Activated T-helper 17 cell treated with anti-CD3 and anti-CD28 coated beads, Interleukin-2, amount 50 U/mL, for 72 hours (primary cell): ENCODE measurements at regions not wholly inside any gene's neighbourhood (a gene's known extent, or its start where the extent isn't known, plus 50 kb on each side); places are given as distances from the start of the nearest gene placed in this dataset.

Source experiments
- ATAC-seq: fragments of 150-1000 bp; cut with Tn5 transposase; replicated peaks from 2 replicates; pipeline ENCODE4 v1.10.0; 2021; ENCODE audit warnings: mild to moderate bottlenecking, moderate library complexity
- H3K27ac Mint-ChIP-seq: one replicate; pipeline ENCODE4 v1.8.0; 2022; ENCODE audit warnings: mixed read lengths
- H3K27me3 Mint-ChIP-seq: one replicate; pipeline ENCODE4 v1.8.0; 2022; ENCODE audit warnings: mixed read lengths
- H3K36me3 Mint-ChIP-seq: one replicate; pipeline ENCODE4 v1.8.0; 2022; ENCODE audit warnings: low read depth, mild to moderate bottlenecking, mixed read lengths
- H3K4me1 Mint-ChIP-seq: one replicate; pipeline ENCODE4 v1.8.0; 2022; ENCODE audit warnings: mixed read lengths
- H3K4me3 Mint-ChIP-seq: one replicate; pipeline ENCODE4 v1.8.0; 2022; ENCODE audit warnings: mild to moderate bottlenecking, mixed read lengths
- H3K9me3 Mint-ChIP-seq: one replicate; pipeline ENCODE4 v1.8.0; 2022; ENCODE audit warnings: mixed read lengths

DNA sequence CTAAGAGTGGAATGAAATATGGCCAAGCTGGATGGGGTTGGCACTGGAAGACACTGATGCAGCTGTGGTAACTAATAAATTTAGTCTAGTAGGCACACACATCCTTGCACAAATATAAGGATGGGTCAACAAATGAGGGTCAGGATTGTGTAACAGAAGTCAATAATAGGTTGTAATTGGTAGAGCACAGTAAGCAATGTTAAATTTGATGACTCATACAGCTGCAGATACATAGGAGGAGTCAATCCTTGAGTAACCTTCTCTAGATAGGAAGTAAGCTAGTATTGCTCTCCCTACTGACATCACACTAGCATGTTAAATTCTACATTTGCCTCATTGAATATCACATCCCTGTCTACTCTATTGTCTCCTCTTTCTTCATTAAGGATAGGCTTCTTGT lies 332.1 kb downstream of the PTPRC start:
- no peak overlapping the region for H3K4me3 Mint-ChIP-seq
- no peaks in the 10 kb centered on the region for H3K27me3 Mint-ChIP-seq
- peak; percentile 37 for ATAC-seq
- no peaks in the 10 kb centered on the region for H3K4me1 Mint-ChIP-seq
- no peak overlapping the region for H3K27ac Mint-ChIP-seq
- H3K9me3 Mint-ChIP-seq = no peaks in the 10 kb centered on the region
- H3K36me3 Mint-ChIP-seq = no peaks in the 10 kb centered on the region

DNA sequence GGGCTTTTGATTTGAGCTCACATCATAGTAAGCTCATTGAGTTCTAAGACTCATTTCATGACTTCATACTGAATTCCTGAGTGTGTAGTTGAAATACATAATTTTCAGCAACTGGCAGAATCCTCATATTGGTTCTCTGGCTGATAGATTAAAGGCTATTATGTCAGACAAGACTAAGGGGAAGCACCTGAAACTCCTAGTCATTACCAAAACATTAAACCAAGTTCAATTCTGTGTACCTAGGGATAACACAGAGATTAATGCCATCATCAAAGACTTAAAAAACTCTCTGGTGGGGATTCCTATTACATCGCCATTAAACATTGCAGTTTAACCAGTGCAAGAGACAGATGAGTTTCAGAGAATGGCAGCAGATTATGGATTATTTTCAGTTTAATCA lies 339.1 kb downstream of the PTPRC start:
- peak; percentile 56 for ATAC-seq
- Mint-ChIP-seq H3K9me3 (no peaks in the 10 kb centered on the region), H3K36me3 (no peaks in the 10 kb centered on the region), H3K4me1 (no peaks in the 10 kb centered on the region), H3K4me3 (no peak overlapping the region), H3K27ac (no peak overlapping the region), H3K27me3 (no peaks in the 10 kb centered on the region)

DNA sequence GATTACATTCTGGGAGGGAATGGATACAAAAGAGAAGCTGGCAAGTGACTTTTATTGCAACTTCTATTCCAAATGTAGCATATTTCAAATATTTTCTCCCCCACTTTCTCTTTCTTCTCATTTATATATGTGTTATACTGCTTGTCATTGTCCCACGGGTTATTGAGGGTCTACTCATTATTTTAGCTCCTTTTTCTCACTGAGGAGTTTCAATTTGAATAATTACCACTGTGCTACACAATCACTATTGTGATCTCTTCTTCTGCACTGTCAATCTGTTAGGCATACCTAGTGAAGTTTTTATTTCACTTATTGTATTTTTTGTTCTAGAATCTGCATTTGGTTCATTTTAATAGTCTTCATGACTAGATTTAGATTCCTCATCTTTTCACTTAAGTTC lies 339.7 kb downstream of the PTPRC start:
- ATAC-seq = peak; percentile 37
- H3K27me3 Mint-ChIP-seq = no peaks in the 10 kb centered on the region

DNA sequence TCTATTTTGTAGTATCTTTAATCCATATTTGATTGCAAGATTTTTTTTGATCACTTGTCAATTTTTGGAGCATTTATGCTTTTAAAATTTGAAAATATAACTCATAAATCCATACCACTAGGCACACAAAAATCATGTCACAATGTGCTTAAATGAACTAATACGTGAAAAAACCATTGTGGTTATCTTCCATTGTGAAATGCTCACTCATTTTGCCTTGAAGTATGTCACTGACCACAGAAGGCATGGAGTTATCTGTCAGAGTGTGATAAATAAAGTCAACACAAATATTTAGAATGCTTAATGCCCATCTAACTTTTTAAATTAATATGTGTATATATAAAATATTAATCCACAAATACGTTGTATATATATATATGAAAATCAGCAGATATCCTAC lies 347.2 kb downstream of the PTPRC start:
- no peaks in the 10 kb centered on the region for H3K27me3 Mint-ChIP-seq
- H3K4me1 Mint-ChIP-seq = no peaks in the 10 kb centered on the region
- ATAC-seq = no peak
- H3K4me3 Mint-ChIP-seq = no peak overlapping the region
- no peaks in the 10 kb centered on the region for H3K36me3 Mint-ChIP-seq
- H3K9me3 Mint-ChIP-seq = no peaks in the 10 kb centered on the region
- H3K27ac Mint-ChIP-seq = no peak overlapping the region

More for the DNA sequence above, 339.7 kb downstream of the PTPRC start:
- no peak overlapping the region for H3K27ac Mint-ChIP-seq
- no peaks in the 10 kb centered on the region for H3K4me1 Mint-ChIP-seq
- no peaks in the 10 kb centered on the region for H3K36me3 Mint-ChIP-seq
- no peak overlapping the region for H3K4me3 Mint-ChIP-seq
- H3K9me3 Mint-ChIP-seq = no peaks in the 10 kb centered on the region

DNA sequence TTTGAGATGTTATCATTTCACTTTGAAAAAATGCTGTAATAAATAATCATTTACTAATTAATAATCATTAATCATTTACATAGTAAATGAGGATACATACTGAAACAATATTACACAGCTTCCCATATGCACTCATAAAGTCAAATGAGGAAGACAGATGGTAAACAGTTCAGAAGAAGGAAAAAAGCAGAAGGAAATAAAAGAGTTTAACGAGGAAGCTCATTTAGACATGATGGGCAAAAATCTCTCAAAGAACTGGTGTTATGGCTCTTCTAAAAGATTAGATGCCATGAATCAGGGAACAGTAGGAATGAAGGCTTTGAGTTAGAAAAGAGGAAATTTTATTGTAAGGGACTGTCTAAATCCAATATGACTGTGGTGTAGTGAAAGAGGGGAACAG lies 347.6 kb downstream of the PTPRC start:
- Mint-ChIP-seq H3K27ac (no peak overlapping the region), H3K36me3 (no peaks in the 10 kb centered on the region), H3K4me3 (no peak overlapping the region), H3K4me1 (no peaks in the 10 kb centered on the region), H3K9me3 (no peaks in the 10 kb centered on the region), H3K27me3 (no peaks in the 10 kb centered on the region)
- no peak for ATAC-seq

DNA sequence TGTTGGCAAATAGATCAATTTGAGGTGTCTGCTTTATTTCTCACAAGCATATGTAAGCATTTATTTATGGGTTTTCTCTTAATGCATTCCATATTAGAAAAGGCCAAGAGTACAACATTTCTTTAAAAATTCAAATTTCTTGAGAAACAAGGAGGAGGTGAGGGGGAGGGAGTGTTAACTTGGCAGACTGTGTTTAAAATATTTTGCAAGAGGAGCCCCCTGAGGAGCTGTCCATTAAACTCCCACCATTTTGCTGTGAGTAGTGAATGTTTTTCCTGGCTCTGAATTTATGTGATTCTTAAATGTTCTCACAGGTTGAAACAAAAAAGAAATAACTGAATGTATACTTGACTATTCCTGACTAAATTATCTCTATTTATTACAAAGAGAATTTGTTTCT lies 363.8 kb downstream of the PTPRC start:
- no peak for ATAC-seq
- no peak overlapping the region for H3K4me3 Mint-ChIP-seq
- no peaks in the 10 kb centered on the region for H3K4me1 Mint-ChIP-seq
- no peak overlapping the region for H3K27ac Mint-ChIP-seq
- no peaks in the 10 kb centered on the region for H3K36me3 Mint-ChIP-seq
- H3K9me3 Mint-ChIP-seq = no peaks in the 10 kb centered on the region
- no peaks in the 10 kb centered on the region for H3K27me3 Mint-ChIP-seq

DNA sequence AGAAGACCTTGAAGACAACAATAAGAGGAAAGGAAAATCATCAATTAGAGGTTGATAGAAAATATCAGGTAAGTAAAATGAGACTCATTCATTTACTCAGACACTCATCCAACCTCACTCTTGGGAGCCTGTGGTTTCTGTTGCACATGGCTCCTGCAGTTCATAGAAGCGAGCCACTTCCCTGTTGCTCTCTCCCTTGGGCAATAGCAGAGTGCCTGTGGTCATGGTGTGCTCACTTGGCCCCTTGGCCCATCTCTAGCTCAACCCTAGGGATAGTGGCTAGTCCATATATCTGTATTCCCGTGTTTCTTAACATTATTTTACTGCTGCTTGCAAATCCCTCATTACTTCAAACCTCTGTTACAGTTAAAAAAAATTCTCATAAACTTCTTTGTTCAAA lies 368.6 kb downstream of the PTPRC start:
- no peak overlapping the region for H3K4me3 Mint-ChIP-seq
- no peaks in the 10 kb centered on the region for H3K36me3 Mint-ChIP-seq
- peaks cover 5% of the 10 kb centered on the region for H3K4me1 Mint-ChIP-seq
- peaks cover 3% of the 10 kb centered on the region for H3K27me3 Mint-ChIP-seq
- H3K27ac Mint-ChIP-seq = no peak overlapping the region
- no peak for ATAC-seq
- H3K9me3 Mint-ChIP-seq = no peaks in the 10 kb centered on the region

DNA sequence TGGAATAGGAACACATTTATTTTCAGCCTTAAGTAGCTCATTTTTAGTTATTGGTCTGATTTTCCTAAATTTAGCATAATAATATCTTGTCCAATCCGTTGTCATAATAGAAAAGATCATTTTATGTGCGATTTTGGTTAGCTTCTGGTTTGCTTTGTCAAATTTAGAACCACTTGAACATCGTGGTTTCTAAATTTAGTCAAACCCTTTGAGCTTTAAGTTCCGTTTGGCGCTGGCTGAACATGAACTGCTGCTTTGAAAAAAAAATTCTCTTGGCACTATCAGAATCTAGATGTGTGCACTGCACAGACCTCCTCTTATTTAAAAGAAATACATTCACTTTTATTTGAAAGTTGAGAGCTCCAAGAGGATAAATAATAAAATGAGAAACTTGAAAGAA lies 370.6 kb downstream of the PTPRC start:
- H3K27me3 Mint-ChIP-seq = peaks cover 3% of the 10 kb centered on the region
- H3K27ac Mint-ChIP-seq = no peak overlapping the region
- peak; percentile 46 for ATAC-seq
- H3K36me3 Mint-ChIP-seq = no peaks in the 10 kb centered on the region
- H3K9me3 Mint-ChIP-seq = no peaks in the 10 kb centered on the region
- peaks cover 5% of the 10 kb centered on the region for H3K4me1 Mint-ChIP-seq
- no peak overlapping the region for H3K4me3 Mint-ChIP-seq

DNA sequence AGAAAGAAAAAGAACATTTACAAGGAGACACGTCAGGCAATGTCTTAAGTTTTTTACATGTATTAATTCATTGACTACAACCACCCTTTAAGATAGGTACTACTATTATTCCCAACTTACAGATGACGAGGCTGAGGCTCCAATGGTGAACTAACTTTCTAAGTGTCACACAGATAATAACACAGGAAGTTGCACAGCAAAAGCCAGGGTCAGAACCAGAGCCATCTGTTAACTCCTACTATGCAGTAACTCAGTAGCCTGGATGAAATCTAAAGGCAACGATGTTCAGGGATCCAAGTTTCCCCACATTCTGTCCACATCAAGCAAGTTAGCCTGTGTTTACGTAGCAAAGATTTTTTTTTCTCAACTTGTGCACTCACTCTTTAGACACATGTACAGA lies 371.7 kb downstream of the PTPRC start:
- ATAC-seq = no peak
- Mint-ChIP-seq H3K27me3 (peaks cover 3% of the 10 kb centered on the region), H3K27ac (no peak overlapping the region), H3K4me1 (peaks cover 5% of the 10 kb centered on the region), H3K9me3 (no peaks in the 10 kb centered on the region), H3K36me3 (no peaks in the 10 kb centered on the region), H3K4me3 (no peak overlapping the region)

DNA sequence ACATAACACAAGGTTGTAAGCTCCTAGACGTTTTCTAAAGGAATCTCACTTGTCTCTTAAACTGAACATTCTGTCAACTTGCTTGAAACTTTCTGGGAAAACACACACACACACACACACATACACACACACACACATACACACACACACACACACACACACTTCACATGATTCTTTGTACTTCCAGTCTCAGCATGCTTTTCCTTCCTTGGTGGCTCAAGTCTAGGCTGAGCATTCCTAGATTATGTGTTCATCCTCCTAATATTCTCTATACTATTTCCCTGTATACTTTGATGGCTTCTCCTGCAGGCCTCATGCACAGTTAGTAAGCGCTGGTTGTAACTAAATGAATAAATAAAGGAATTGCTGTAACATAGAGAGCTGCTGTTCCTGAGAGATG lies 372.1 kb downstream of the PTPRC start:
- Mint-ChIP-seq H3K36me3 (no peaks in the 10 kb centered on the region), H3K4me3 (no peak overlapping the region), H3K27ac (no peak overlapping the region), H3K27me3 (peaks cover 3% of the 10 kb centered on the region), H3K9me3 (no peaks in the 10 kb centered on the region), H3K4me1 (peaks cover 5% of the 10 kb centered on the region)
- ATAC-seq = no peak

DNA sequence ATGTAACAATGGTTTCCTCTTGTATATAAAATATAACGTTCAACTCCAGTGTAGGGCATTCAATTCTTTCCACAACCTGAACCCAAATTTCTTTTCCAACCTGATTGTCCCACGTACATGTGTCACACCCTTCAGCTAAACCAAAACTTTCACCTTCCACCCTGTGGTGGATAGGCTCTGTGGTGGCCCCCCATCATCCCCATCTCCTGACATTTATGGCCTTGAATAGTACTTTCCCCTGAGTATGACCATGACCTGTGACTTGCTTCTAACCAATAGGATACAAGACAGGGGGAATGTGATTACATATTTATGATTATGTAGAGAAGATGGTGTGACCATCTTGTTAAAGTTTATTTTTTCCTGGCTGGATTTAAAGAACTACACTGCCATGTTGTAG lies 377.0 kb downstream of the PTPRC start:
- Mint-ChIP-seq H3K4me3 (no peak overlapping the region), H3K36me3 (no peaks in the 10 kb centered on the region), H3K9me3 (no peaks in the 10 kb centered on the region), H3K27me3 (no peaks in the 10 kb centered on the region), H3K4me1 (peaks cover 4% of the 10 kb centered on the region), H3K27ac (no peak overlapping the region)
- ATAC-seq = no peak

DNA sequence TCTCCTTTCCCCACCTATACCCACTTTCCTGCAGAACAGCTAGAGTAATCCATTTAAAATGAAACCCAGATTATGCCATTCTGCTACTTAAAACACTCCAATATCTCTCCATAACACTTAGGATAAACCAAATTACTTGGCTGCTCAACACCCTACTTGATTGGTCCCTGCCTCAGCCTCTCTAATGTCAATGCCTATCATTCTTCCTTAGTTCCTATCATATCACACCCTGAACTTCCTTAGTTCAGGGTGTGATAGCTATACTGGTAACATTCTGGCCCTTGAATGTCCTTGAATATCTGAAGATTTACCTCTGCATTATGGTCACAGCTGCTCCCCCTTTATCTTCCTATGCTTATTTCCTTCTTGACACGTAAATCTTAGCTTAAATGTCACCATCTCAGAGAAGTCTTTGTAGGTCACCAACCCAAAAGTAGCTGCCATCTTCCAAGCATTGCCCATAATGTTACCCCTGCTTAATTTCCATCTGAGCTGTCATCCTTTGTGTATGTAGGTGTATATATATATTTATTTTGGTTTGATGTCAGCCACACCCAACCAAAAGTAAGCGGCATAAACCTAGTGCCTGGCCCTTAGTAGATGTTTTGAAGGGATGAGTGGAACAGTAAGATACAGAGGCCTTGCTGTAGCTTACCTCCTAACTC lies 379.8 kb downstream of the PTPRC start:
- H3K27ac Mint-ChIP-seq = no peak overlapping the region
- no peak overlapping the region for H3K4me3 Mint-ChIP-seq
- no peak for ATAC-seq
- peaks cover 4% of the 10 kb centered on the region for H3K9me3 Mint-ChIP-seq
- no peaks in the 10 kb centered on the region for H3K27me3 Mint-ChIP-seq
- H3K36me3 Mint-ChIP-seq = no peaks in the 10 kb centered on the region
- no peaks in the 10 kb centered on the region for H3K4me1 Mint-ChIP-seq

DNA sequence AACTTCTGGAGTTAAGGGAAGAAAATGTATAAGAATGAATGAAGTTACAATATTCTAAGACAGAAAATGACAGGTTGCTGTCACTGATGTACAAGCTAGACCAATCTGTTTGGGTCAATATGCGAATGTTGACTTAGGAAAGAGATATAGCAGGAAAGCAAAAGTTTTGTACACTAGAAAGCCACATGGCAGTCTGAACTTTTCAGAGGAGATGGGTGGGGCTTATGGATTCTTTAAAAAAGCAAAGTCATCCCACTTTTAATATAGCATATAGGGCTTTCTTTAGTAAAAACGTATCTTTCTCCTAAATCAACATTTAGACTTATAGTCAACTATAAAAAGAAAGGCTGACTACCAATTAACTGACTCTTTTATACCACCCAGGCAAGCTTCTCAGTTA lies 381.2 kb downstream of the PTPRC start:
- Mint-ChIP-seq H3K4me1 (no peaks in the 10 kb centered on the region), H3K27ac (no peak overlapping the region), H3K36me3 (no peaks in the 10 kb centered on the region), H3K4me3 (no peak overlapping the region), H3K9me3 (peaks cover 4% of the 10 kb centered on the region), H3K27me3 (no peaks in the 10 kb centered on the region)
- no peak for ATAC-seq

DNA sequence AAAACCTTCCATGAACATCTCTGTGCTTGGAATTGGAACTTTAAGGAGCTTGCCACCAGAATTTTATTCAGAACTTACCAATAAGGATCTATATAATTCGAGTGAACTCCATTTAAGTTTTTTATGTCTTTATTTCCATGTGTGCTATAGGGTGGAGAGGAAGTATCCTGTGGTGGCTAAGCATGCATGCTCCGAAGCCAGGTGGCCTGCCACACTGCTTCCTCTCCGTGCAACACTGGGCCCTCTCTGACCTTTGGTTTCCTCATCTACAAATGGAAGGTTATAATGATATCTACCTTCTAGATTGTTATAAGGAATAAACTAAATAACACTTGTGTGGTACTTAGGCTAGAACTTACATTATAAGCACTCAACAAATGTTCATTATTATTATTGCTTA lies 382.1 kb downstream of the PTPRC start:
- no peaks in the 10 kb centered on the region for H3K4me1 Mint-ChIP-seq
- no peaks in the 10 kb centered on the region for H3K36me3 Mint-ChIP-seq
- H3K27ac Mint-ChIP-seq = no peak overlapping the region
- peaks cover 4% of the 10 kb centered on the region for H3K9me3 Mint-ChIP-seq
- no peak overlapping the region for H3K4me3 Mint-ChIP-seq
- ATAC-seq = no peak
- H3K27me3 Mint-ChIP-seq = no peaks in the 10 kb centered on the region

DNA sequence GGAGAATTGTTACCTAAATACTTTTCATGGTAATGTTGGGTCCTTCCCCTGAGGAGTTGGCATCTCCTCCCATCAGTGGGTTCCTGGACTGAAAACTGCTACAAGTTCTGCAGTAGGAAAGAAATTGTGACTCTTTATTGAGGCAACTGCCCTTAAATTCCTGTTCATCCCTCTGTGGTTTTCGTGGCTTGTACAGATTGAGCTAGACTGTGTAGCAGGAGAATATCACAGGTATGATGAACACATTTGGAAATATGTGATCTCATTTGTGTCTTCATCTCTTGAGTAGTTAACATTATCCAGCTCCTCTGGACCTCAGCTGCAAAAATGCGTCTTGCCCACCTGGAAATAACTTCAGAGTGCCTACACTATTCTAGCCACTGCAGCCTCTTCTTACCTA lies 390.6 kb downstream of the PTPRC start:
- H3K27ac Mint-ChIP-seq = peak overlapping the region; percentile 54
- no peak overlapping the region for H3K4me3 Mint-ChIP-seq

DNA sequence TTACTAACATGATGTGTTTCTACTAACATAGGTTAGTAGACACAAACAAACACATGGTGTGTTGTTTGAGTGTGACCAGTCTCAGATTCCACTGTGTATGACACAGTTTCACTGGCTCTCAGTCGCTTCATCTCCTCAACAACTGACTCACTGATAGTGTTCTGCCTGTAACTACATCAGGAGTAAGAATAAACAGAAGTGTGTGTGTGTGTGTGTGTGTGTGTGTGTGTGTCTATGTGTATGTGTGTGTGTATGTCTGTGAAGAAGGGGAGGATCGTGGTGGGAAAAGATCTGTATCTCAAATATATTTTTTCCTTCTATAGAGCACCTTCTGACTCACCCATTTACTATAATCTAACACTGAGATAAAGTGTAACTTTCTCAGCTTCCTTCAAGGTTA lies 391.0 kb downstream of the PTPRC start:
- H3K27me3 Mint-ChIP-seq = no peaks in the 10 kb centered on the region
- H3K36me3 Mint-ChIP-seq = no peaks in the 10 kb centered on the region
- no peak overlapping the region for H3K4me3 Mint-ChIP-seq
- peak overlapping the region; percentile 54 for H3K27ac Mint-ChIP-seq
- peaks cover 5% of the 10 kb centered on the region for H3K4me1 Mint-ChIP-seq
- ATAC-seq = peak; percentile 46
- no peaks in the 10 kb centered on the region for H3K9me3 Mint-ChIP-seq

More for the DNA sequence above, 390.6 kb downstream of the PTPRC start:
- peaks cover 5% of the 10 kb centered on the region for H3K4me1 Mint-ChIP-seq
- H3K27me3 Mint-ChIP-seq = no peaks in the 10 kb centered on the region
- H3K36me3 Mint-ChIP-seq = no peaks in the 10 kb centered on the region
- ATAC-seq = no peak
- no peaks in the 10 kb centered on the region for H3K9me3 Mint-ChIP-seq
